Right ventricle myocardium inferior (tissue), 1 donor: ENCODE measurements at regions not wholly inside any gene's neighbourhood (a gene's known extent, or its start where the extent isn't known, plus 50 kb on each side); places are given as distances from the start of the nearest gene placed in this dataset.
"Not testable (repeated sequence)": the region's sequence is repeated elsewhere in the genome, so short reads cannot be mapped to it uniquely, and the experiment has no call there.

Source experiments
- ATAC-seq: fragments of 200-7000 bp; cut with Tn5 transposase; one replicate; pipeline ENCODE4 v1.9.1; 2020; ENCODE audit warnings: mild to moderate bottlenecking, moderate library complexity
- DNase-seq: peaks from one replicate; pipeline ENCODE4 v3.0.0; 2021; ENCODE audit errors: missing footprints
- intact Hi-C: fragments of 100-400 bp; cut with DNase I; formaldehyde crosslinking; loops from one replicate; pipeline ENCODE4 v1.11.0; 2022
- donor health status: DM: no; HTN: yes; CAD: no; lungs with severe emphysema.

GRCh38 chr20:5401277-5401875 is 84.6 kb upstream of the PROKR2 start:
- ATAC-seq (no peak), DNase-seq (no peak)
- intact Hi-C loops: no loop called here

GRCh38 chr20:5400164-5400762 is 83.5 kb upstream of the PROKR2 start:
- DNase-seq: no peak
- no peak for ATAC-seq
- intact Hi-C loops: no loop called here

GRCh38 chr20:5397393-5397792 is 80.6 kb upstream of the PROKR2 start:
- no peak for ATAC-seq
- intact Hi-C loops: no loop called here
- no peak for DNase-seq

DNA sequence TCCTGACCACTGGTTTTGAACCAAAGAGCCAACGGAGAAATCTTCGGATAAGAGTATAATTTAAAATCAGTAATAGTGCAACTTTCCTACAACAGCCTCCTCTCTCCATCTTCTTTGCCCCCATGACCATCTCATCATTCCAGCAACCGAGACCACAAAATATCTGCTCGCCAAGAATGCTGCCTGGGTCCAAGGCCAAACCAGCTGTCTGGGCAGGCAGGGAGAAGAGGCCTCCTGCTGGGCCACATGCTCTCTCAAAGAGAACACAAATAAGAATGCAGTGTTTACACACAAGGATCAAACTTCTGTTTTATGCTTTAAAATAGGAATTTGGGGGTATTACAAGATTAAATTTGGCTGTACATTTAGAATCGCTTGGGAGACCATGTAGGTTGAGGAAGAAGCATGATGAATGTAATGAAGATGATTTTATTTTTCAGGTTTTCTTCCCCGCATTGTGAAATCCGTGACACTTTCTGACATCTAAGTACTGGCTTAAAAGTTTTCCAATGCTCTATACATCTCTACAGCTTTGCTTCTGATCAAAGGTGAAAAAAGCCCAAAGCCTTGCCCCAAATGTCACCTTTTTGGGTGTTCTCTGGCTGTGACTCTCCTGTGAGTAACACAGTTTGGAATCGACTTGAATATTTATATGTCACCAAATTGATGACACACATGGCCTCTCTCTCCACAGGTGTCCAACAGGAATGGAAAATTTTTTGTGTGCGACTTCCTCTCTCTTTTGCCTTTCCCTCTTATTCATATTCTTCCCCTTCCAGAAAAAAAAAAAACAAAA is 79.4 kb upstream of the PROKR2 start:
- DNase-seq: no peak
- ATAC-seq: no peak
- intact Hi-C loops: no loop called here

- intact Hi-C loops: no loop called here
- no peak for DNase-seq
- ATAC-seq: no peak
Measured at GRCh38 chr20:5393218-5393870, 76.6 kb upstream of the PROKR2 start.

DNA sequence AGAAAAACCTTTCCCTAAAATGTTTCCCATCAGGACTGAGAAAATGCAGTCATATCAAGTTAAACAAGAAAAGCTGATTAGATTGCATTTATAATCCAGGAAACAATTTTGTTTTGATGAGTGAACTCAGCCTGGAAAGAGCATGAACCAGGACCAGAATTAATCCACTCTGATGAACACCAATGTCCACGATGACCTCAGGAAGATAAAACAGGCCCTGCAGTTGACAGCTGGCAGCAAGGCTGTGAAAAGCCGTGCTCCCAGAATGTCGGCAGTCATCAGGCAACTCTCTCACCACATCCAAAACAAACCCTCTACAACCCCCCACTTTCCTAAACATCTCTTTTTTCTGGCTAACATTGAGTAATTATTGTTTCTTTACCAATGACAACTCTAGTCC is 74.0 kb upstream of the PROKR2 start:
- DNase-seq: no peak
- no peak for ATAC-seq
- intact Hi-C loops: no loop called here

GRCh38 chr20:5386846-5387245 is 70.1 kb upstream of the PROKR2 start:
- DNase-seq, ATAC-seq, intact Hi-C loops: not testable (repeated sequence)

GRCh38 chr20:5381527-5381926 is 64.8 kb upstream of the PROKR2 start:
- intact Hi-C loops, DNase-seq, ATAC-seq: not testable (repeated sequence)

DNA sequence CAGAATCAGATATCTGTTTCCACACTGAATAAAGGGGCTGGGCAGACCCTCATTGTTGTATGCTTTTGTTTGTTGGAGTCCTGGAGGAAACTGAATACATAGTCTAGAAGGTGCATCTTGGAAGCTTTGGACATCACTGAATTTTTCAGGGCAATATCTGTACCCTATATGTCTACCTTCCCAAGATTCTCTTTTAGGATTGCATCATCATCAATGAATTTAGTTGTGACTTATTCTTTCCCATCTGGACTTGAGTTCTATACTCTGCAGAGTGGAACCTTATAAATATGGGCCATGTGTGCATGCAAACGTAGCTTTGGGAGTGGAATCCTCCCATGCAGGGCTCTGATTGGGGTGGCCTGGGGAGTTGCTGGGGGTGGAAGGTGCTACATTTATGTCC is 60.7 kb upstream of the PROKR2 start:
- ATAC-seq (no peak), DNase-seq (no peak)
- intact Hi-C loops: no loop called here

DNA sequence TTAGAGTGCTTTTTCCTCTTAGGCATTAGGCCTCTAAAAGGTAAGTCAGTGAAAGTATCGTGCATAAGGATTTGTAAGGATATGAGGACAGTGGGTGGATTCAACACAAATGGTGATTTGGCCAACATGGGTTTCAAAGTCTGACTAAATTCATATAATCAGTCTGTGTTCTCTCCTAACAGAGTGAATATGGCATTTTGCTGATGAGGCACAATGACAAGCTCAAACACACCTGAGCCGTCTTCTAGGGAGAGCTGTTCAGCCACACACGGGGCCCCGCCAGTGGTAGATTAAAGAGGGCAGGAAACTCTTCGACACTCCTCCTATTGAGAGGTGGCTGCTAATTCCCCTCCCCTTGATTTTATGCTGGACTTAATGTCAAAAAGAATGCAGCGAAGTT is 59.5 kb upstream of the PROKR2 start:
- no peak for ATAC-seq
- intact Hi-C loops: no loop called here
- DNase-seq: no peak

DNA sequence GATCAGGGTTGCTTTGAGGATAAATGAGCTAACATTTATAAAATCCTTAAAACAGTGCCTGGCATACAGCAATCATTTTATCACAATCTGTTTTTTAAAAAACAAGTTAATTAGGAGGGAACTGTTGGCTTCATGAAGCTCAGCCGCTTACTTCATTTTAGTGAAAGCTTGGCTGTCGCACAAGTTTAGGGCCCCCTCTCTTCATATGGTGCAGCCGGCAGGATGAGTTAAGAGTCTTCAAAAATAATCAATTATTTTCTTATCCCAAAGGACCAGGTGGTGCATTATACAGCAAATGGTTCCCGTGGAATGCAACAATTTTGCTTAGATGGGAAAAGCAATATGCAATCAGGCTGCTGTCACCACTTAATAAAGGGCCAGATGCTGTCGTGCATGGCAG is 57.4 kb upstream of the PROKR2 start:
- DNase-seq (no peak), ATAC-seq (no peak)
- intact Hi-C loops: no loop called here

- DNase-seq (no peak), ATAC-seq (no peak)
- intact Hi-C loops: no loop called here
Measured at GRCh38 chr20:5372371-5372770, 55.6 kb upstream of the PROKR2 start.

- intact Hi-C loops: no loop called here
- ATAC-seq: no peak
Measured at GRCh38 chr20:5369629-5370028, 52.9 kb upstream of the PROKR2 start.

More at GRCh38 chr20:5369629-5370028, 52.9 kb upstream of the PROKR2 start:
- DNase-seq: no peak
